GM12878 (cell line): ENCODE measurements at regions not wholly inside any gene's neighbourhood (a gene's known extent, or its start where the extent isn't known, plus 50 kb on each side); places are given as distances from the start of the nearest gene placed in this dataset.

Source experiments
- ATAC-seq: fragments of 200-7000 bp; cut with Tn5 transposase; 3 replicates; pipeline ENCODE4 v1.9.1; 2020; ENCODE audit warnings: mild to moderate bottlenecking, moderate library complexity
- BruUV-seq: library from RNA; stranded (reverse); fragments of 400-500 nt; replicated peaks from 2 replicates; lab custom pipeline; 2021; lab: Mats Ljungman, UMichigan
- CTCF ChIA-PET: fragments of 300-600 bp; sonication (Branson Sonifier 250); formaldehyde crosslinking; extraction: SDS; loops from one replicate; lab custom pipeline; 2021; ENCODE audit warnings: inconsistent platforms; lab: Yijun Ruan, JAX
- POLR2A ChIA-PET: fragments of 350-600 bp; formaldehyde crosslinking; extraction: SDS; loops from one replicate; lab custom pipeline; 2021; ENCODE audit warnings: inconsistent platforms; lab: Charles Lee
- RAD21 ChIA-PET: fragments of 300-600 bp; sonication (Branson Sonifier 250); formaldehyde crosslinking; loops from one replicate; lab custom pipeline; 2023; ENCODE audit warnings: antibody characterized with exemption; ENCODE audit not compliant: unreplicated experiment; lab: Charles Lee
- SMC1A ChIA-PET: fragments of 300-600 bp; sonication (Branson Sonifier 250); formaldehyde crosslinking; loops from one replicate; lab custom pipeline; 2023; ENCODE audit not compliant: unreplicated experiment, uncharacterized antibody; lab: Charles Lee
- DNase-seq: peaks from one replicate; pipeline ENCODE4 v3.0.0-alpha.2; 2011; ENCODE audit warnings: low read depth, low spot score
- FAIRE-seq: peaks from 3 replicates; lab custom pipeline; 2011; peaks lifted over from hg19 to GRCh38; lab: Jason Lieb, UNC
- H2AFZ ChIP-seq: 2 replicates; pipeline ENCODE4 v1.6.0; 2011; ENCODE audit warnings: low read depth, low read length, control low read depth; ENCODE audit not compliant: control insufficient read depth
- H3K27ac ChIP-seq: 2 replicates; pipeline ENCODE4 v1.5.1; 2011; ENCODE audit warnings: control low read depth; ENCODE audit not compliant: control insufficient read depth, insufficient read depth
- H3K27me3 ChIP-seq, 2 experiments: replicated peaks in 1 of 2; 2 replicates each; pipeline versions ENCODE4 v1.6.0 to v1.6.1; 2011; ENCODE audit warnings: low read length in 1 of 2; ENCODE audit not compliant: control insufficient read depth in 2 of 2, insufficient read depth in 2 of 2
- H3K36me3 ChIP-seq, 2 experiments: 2 replicates each; pipeline ENCODE4 v1.5.1; 2011; ENCODE audit warnings: low read length in 1 of 2; ENCODE audit not compliant: control insufficient read depth in 2 of 2, insufficient read depth in 2 of 2
- H3K4me1 ChIP-seq: 2 replicates; pipeline ENCODE4 v1.6.1; 2011; ENCODE audit warnings: mild to moderate bottlenecking, low read length, moderate library complexity, mixed read lengths; ENCODE audit not compliant: control insufficient read depth, insufficient read depth
- H3K4me2 ChIP-seq: 2 replicates; pipeline ENCODE4 v1.6.0; 2011; ENCODE audit warnings: control low read depth; ENCODE audit not compliant: control insufficient read depth, insufficient read depth
- H3K4me3 ChIP-seq: fragments of 200-600 bp; sonication (generic); 2 replicates; pipeline ENCODE4 v1.5.1; 2016
- H3K79me2 ChIP-seq: 2 replicates; pipeline ENCODE4 v1.6.0; 2011; ENCODE audit warnings: low read length; ENCODE audit not compliant: control insufficient read depth, insufficient read depth
- H3K9ac ChIP-seq: 2 replicates; pipeline ENCODE4 v1.8.0; 2011; ENCODE audit warnings: low read length, control low read depth, mixed read lengths; ENCODE audit not compliant: control insufficient read depth, insufficient read depth
- H3K9me3 ChIP-seq: replicated peaks from 3 replicates; pipeline ENCODE4 v1.5.1; 2011; ENCODE audit warnings: mild to moderate bottlenecking, low read length; ENCODE audit not compliant: control insufficient read depth, insufficient read depth
- H4K20me1 ChIP-seq: 2 replicates; pipeline ENCODE4 v1.6.0; 2011; ENCODE audit not compliant: control insufficient read depth, insufficient read depth
- EED ChIP-seq: sonication (generic); IDR thresholded peaks from 2 replicates; pipeline ENCODE4 v1.6.1; 2016; ENCODE audit warnings: antibody characterized with exemption, low read depth
- FOS ChIP-seq: IDR thresholded peaks from 3 replicates; pipeline ENCODE4 v1.6.1; 2011; ENCODE audit warnings: borderline replicate concordance; ENCODE audit not compliant: insufficient read length; ENCODE audit errors: extremely low read depth
- GABPA ChIP-seq: IDR thresholded peaks from 2 replicates; pipeline ENCODE4 v1.6.1; 2014; ENCODE audit warnings: antibody characterized with exemption, low read depth, mild to moderate bottlenecking, inconsistent platforms
- HDAC6 ChIP-seq: fragments of 200-600 bp; sonication (generic); IDR thresholded peaks from one replicate; pipeline ENCODE4 v1.8.0; 2017; ENCODE audit warnings: antibody characterized with exemption; ENCODE audit not compliant: unreplicated experiment
- KAT2A ChIP-seq: conservative IDR thresholded peaks from 2 replicates; pipeline ENCODE4 v1.6.1; 2011; ENCODE audit warnings: low read depth, low read length; ENCODE audit not compliant: control insufficient read depth
- PAX5 ChIP-seq: IDR thresholded peaks from 2 replicates; pipeline ENCODE4 v1.6.1; 2011; ENCODE audit warnings: low read depth, low read length, borderline replicate concordance
- POU2F2 ChIP-seq: IDR thresholded peaks from 3 replicates; pipeline ENCODE4 v1.6.1; 2011; ENCODE audit warnings: low read depth, mild to moderate bottlenecking, low read length, borderline replicate concordance
- RUNX3 ChIP-seq: IDR thresholded peaks from 2 replicates; pipeline ENCODE4 v1.6.1; 2012; ENCODE audit warnings: low read length, inconsistent platforms
- TCF7 ChIP-seq: IDR thresholded peaks from 2 replicates; pipeline ENCODE4 v1.6.1; 2014; ENCODE audit warnings: antibody characterized with exemption, borderline replicate concordance
- ZNF622 ChIP-seq: fragments of 450-650 bp; IDR thresholded peaks from 2 replicates; pipeline ENCODE4 v1.6.1; 2017; ENCODE audit warnings: mild to moderate bottlenecking, inconsistent platforms
- WGBS: methylation state at CpG from one replicate; pipeline ENCODE4 v1.1.6; 2016; ENCODE audit warnings: low lambda C conversion rate; ENCODE audit not compliant: insufficient replicate concordance, insufficient coverage; ENCODE audit errors: missing lambda C conversion rate; 5-methylcytosine and 5-hydroxymethylcytosine counted together
- in situ Hi-C: fragments of 300-500 bp; cut with MboI; formaldehyde crosslinking; loops from 9 replicates; pipeline ENCODE4 v1.14.3; 2018; ENCODE audit warnings: mixed read lengths
- intact Hi-C: fragments of 100-400 bp; cut with micrococcal nuclease; formaldehyde crosslinking; loops from one replicate; pipeline ENCODE4 v1.14.2; 2022; ENCODE audit not compliant: unreplicated experiment
- TF ChIP-seq, protein P1 (sequence below): fragments of 450-650 bp; IDR thresholded peaks from 2 replicates; pipeline ENCODE4 v1.6.1; 2016; ENCODE audit warnings: mild to moderate bottlenecking
- TF ChIP-seq, protein P2 (sequence below): IDR thresholded peaks from 2 replicates; pipeline ENCODE4 v1.6.1; 2011; ENCODE audit warnings: low read depth, mild to moderate bottlenecking, low read length, moderate library complexity, borderline replicate concordance; ENCODE audit errors: extremely low read depth
- TF ChIP-seq, protein P3 (sequence below): fragments of 450-650 bp; IDR thresholded peaks from 2 replicates; pipeline ENCODE4 v1.6.1; 2017; ENCODE audit warnings: low read depth, mild to moderate bottlenecking, moderate library complexity
- TF ChIP-seq, protein P4 (sequence below): IDR thresholded peaks from 2 replicates; pipeline ENCODE4 v1.6.1; 2011; ENCODE audit warnings: borderline replicate concordance, low read depth, mild to moderate bottlenecking, moderate library complexity, low read length; ENCODE audit not compliant: insufficient read depth, poor library complexity, severe bottlenecking
- TF ChIP-seq, protein P5 (sequence below): fragments of 450-650 bp; IDR thresholded peaks from 2 replicates; pipeline ENCODE4 v1.6.1; 2017; ENCODE audit warnings: mild to moderate bottlenecking, moderate library complexity

DNA sequence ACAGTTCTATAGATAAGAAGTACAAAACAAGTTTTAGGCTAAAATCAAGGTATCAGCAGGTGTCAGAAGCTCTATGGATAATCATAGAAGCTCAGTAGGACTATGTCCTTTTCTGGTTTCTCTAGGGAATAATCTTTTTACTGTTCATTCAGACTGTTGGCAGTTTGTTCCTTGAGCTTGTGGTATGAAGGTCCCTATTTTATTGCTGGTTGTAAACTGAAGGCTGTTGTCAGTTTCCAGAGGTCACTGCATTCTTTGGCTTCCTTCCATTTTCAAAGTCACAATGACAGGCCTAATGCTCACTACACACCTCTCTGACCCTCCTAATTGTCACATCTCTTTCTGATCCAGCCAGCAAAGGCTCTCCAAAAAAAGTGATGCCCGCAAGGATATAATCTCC is 337.9 kb upstream of the EDNRB start:
- Histone ChIP-seq H3K27ac (no peak overlapping the region), H3K27me3 (no peaks in the 10 kb centered on the region), H3K9ac (no peak overlapping the region), H3K36me3 (no peaks in the 10 kb centered on the region), H3K4me1 (no peaks in the 10 kb centered on the region), H4K20me1 (no peaks in the 10 kb centered on the region), H3K4me3 (no peak overlapping the region), H3K9me3 (no peaks in the 10 kb centered on the region), H3K79me2 (no peaks in the 10 kb centered on the region), H3K4me2 (no peak overlapping the region), H2AFZ (no peak overlapping the region)
- ChIA-PET SMC1A (no interaction called here), RAD21 (no interaction called here), POLR2A (no interaction called here), CTCF (interaction anchor here (1.0 to 1.5 kb wide), 2 partner anchors 16 to 281 kb away, joined by 3 read pairs; no protein-coding TSS in a partner anchor)
- FAIRE-seq, result no peak
- no TSS peak for BruUV-seq
- intact Hi-C loops, result no loop called here
- WGBS, result 68% methylated on average over 1 of the region's 1 CpG
- ATAC-seq, result no peak
- in situ Hi-C loops, result no loop called here
- DNase-seq, result no peak
- TF ChIP-seq TCF7, result no peak
- TF ChIP-seq, protein P1, sequence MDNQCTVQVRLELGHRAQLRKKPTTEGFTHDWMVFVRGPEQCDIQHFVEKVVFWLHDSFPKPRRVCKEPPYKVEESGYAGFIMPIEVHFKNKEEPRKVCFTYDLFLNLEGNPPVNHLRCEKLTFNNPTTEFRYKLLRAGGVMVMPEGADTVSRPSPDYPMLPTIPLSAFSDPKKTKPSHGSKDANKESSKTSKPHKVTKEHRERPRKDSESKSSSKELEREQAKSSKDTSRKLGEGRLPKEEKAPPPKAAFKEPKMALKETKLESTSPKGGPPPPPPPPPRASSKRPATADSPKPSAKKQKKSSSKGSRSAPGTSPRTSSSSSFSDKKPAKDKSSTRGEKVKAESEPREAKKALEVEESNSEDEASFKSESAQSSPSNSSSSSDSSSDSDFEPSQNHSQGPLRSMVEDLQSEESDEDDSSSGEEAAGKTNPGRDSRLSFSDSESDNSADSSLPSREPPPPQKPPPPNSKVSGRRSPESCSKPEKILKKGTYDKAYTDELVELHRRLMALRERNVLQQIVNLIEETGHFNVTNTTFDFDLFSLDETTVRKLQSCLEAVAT, result no peak
- TF ChIP-seq, protein P2, sequence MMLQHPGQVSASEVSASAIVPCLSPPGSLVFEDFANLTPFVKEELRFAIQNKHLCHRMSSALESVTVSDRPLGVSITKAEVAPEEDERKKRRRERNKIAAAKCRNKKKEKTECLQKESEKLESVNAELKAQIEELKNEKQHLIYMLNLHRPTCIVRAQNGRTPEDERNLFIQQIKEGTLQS, result no peak
- no peak for TF ChIP-seq ZNF622
- TF ChIP-seq GABPA, result no peak
- TF ChIP-seq, protein P3, sequence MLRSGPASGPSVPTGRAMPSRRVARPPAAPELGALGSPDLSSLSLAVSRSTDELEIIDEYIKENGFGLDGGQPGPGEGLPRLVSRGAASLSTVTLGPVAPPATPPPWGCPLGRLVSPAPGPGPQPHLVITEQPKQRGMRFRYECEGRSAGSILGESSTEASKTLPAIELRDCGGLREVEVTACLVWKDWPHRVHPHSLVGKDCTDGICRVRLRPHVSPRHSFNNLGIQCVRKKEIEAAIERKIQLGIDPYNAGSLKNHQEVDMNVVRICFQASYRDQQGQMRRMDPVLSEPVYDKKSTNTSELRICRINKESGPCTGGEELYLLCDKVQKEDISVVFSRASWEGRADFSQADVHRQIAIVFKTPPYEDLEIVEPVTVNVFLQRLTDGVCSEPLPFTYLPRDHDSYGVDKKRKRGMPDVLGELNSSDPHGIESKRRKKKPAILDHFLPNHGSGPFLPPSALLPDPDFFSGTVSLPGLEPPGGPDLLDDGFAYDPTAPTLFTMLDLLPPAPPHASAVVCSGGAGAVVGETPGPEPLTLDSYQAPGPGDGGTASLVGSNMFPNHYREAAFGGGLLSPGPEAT, result no peak
- TF ChIP-seq FOS, result no peak
- TF ChIP-seq PAX5, result no peak
- TF ChIP-seq KAT2A, result no peak
- TF ChIP-seq POU2F2, result no peak
- TF ChIP-seq, protein P4, sequence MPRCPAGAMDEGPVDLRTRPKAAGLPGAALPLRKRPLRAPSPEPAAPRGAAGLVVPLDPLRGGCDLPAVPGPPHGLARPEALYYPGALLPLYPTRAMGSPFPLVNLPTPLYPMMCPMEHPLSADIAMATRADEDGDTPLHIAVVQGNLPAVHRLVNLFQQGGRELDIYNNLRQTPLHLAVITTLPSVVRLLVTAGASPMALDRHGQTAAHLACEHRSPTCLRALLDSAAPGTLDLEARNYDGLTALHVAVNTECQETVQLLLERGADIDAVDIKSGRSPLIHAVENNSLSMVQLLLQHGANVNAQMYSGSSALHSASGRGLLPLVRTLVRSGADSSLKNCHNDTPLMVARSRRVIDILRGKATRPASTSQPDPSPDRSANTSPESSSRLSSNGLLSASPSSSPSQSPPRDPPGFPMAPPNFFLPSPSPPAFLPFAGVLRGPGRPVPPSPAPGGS, result no peak
- TF ChIP-seq RUNX3, result no peak
- TF ChIP-seq, protein P5, sequence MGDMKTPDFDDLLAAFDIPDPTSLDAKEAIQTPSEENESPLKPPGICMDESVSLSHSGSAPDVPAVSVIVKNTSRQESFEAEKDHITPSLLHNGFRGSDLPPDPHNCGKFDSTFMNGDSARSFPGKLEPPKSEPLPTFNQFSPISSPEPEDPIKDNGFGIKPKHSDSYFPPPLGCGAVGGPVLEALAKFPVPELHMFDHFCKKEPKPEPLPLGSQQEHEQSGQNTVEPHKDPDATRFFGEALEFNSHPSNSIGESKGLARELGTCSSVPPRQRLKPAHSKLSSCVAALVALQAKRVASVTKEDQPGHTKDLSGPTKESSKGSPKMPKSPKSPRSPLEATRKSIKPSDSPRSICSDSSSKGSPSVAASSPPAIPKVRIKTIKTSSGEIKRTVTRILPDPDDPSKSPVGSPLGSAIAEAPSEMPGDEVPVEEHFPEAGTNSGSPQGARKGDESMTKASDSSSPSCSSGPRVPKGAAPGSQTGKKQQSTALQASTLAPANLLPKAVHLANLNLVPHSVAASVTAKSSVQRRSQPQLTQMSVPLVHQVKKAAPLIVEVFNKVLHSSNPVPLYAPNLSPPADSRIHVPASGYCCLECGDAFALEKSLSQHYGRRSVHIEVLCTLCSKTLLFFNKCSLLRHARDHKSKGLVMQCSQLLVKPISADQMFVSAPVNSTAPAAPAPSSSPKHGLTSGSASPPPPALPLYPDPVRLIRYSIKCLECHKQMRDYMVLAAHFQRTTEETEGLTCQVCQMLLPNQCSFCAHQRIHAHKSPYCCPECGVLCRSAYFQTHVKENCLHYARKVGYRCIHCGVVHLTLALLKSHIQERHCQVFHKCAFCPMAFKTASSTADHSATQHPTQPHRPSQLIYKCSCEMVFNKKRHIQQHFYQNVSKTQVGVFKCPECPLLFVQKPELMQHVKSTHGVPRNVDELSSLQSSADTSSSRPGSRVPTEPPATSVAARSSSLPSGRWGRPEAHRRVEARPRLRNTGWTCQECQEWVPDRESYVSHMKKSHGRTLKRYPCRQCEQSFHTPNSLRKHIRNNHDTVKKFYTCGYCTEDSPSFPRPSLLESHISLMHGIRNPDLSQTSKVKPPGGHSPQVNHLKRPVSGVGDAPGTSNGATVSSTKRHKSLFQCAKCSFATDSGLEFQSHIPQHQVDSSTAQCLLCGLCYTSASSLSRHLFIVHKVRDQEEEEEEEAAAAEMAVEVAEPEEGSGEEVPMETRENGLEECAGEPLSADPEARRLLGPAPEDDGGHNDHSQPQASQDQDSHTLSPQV, result no peak
- TF ChIP-seq HDAC6, result no peak
- no peak for TF ChIP-seq EED
